DMS 273 (cell line): ENCODE measurements at regions not wholly inside any gene's neighbourhood (a gene's known extent, or its start where the extent isn't known, plus 50 kb on each side); places are given as distances from the start of the nearest gene placed in this dataset.

Experiments
- DNase-seq: peaks from one replicate; lab custom pipeline; 2025; ENCODE audit not compliant: unreplicated experiment; lab: John Stamatoyannopoulos, UW

DNA sequence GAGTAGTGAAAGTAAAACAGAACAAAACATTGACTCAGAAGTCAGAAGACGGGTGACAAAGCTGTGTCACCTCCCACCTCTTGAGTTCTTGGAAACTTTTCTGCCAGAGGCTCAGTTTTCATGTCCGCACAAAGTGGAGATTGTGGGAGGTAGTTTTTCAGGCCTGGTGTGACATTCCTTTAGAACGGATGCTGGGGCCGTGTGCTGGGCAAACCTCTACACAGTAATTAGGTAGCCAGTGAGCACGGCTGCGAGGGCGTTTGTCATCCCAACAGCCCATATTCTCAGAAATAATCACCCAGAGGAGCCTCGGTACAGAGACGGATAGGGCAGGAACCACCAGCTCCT is 1054.4 kb downstream of the TBC1D22A start:
- DNase-seq = no peak

DNA sequence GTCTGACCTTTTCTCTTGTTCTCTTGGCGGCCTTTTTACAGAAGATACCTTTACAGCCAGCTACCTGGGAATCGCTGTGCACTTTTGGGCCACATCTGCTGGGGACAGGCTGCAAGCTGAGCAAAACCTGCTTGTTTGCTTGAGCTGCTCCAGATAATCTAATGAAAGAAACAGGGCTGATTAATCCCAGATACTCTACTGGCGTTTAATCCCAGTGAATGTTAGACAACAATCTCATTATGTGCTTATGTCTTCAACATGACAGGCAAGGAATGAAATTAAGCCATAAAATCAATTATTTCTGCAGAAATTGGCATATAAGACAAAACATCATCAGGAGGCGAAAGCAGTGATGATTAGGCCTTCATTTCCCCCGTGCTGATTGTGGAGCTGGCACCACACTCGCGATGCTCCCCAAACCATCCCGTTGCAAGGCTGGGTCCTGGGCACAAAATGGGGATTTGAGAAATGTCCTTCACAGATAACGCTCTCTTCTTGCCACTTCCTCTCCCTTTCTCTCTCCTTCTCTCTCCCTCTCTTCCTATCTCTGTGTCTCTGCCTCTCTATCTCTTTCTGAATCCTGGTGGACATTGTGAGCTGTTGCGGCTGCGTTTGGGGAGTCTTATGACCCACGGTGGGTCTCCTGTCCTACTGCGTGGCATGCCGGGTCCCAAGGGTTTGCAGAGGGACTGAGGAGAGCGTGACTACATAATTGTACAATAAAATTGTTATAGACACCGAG is 1053.8 kb downstream of the TBC1D22A start:
- no peak for DNase-seq

DNA sequence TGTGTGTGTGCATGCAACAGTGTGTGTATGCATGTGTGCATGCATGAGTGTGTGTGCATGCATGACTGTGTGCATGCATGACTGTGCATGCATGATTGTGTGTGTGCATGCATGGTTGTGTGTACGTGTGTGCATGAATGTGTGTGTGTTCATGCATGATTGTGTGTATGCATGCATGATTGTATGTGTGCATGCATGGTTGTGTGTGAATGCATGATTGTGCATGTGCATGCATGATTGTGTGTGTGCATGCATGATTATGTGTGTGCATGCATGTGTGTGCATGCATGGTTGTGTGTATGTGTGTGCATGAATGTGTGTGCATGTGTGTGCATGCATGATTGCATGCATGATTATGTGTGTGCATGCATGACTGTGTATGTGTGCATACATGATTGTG is 1052.0 kb downstream of the TBC1D22A start:
- DNase-seq = no peak

DNA sequence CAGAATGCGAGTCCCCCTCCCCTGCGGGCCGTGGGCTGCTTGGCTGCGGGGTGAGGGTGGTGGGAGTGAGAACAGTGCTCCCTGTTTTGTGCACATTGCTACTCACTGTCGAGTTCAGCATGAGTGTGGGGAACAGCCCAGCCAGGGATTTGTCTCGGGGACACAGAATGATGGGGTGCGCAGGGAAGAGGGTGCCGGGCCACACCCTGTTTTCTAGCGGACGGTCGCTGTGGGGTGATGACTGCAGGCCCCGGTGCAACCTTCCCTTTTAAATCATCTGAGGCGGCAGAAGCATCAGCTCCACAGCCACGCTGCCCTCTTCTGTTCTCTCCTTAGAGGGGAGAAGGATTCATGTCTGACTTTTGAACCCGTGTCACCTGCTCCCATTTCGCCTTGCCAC is 1051.2 kb downstream of the TBC1D22A start:
- no peak for DNase-seq

DNA sequence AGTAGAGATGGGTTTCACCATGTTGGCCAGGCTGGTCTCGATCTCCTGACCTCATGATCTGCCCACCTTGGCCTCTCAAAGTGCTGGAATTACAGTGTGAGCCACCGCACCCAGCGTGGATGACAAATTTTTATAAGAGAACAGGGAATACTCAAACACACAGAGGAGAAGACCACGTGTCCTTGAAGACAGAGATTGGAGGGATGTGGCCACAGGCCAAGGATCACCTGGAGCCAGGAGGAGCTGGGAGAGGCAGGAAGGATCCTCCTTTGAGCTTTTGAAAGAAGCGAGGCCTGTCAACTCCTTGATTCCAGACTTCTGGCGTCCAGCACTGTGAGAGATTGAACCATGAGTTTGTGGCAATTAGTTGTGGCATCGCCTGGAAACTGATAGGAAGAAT is 1049.5 kb downstream of the TBC1D22A start:
- DNase-seq = no peak

DNA sequence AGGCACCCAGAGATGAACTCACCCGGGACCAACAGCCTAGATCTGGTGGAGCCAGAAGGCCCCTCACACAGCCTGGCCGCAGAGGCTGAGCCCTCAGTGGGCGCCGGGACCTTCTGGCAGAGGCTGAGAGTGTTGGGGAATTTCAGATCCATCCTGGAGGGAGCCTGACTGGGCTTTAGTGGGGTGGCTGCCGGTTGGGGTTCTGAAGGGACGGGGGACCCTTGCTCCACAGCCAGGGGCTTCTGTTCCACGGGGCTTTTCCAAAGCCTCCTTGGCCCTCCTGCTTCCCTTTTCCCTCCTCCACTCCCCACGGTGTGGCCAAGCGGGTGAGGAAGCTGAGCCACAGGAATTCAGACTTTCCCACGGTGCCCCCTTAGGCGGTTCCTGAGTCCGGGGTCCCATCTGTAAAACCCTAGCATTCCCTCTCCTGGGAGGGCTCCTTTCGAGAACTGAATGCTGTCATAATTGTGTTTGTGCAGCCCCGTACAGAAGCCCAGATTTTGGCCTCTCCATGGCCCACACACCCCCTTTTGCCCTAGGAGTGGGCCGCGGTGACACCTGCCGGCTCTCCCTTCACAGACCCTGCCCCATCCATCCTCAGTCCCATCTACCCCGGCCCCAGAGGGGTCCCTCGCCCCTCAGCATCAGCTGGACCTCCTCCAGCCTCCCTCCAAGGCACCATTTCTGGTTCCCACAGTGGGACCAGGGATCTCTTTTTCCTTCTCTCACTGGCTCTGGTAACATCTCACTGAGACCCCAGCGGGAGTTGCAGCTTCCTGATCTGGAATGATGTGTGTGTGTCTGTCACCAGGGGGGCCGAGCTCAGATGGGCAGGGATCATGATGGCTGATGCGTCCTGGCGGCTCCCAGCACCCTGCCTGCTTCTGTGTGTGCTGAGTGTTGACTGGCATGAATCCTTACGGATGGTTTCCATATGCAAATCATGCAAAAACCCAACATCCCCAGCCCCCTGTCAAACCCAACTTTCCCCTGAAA is 1048.4 kb downstream of the TBC1D22A start:
- no peak for DNase-seq

DNA sequence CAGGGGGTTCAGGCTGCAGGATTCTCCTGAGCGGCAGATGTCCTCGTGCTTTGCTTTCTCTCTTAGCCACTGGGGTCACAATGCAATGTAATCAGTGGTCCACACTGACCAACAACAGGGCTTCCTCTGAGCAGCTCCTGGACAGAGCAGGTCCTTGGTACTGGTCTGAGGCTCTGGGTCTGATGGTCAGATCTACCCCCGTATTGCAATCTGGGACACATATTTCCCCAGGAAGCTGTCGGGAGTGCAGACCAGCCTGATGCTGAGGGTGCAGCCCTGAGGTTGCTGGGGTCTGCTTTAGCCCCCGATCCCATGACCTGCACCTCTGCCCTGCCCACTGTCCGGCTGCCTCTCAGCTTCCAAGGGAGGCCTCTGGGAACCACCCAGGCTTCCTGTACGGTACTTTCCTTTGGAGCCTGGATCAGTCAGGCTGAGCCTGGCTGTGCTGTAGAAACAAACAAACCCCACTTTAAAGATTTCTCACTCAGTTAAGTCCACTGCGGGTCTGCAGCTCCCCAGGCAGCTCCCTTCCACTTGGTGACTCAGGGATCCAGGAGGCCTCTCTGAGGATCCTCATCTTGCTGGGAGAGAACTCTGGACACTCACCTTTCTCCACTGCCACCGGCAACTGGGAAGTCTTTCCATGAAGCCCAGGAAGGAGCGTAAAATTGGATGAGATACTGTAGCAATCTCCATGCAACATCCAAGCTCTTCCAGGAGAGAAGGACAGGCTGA is 1046.6 kb downstream of the TBC1D22A start:
- DNase-seq = no peak

DNA sequence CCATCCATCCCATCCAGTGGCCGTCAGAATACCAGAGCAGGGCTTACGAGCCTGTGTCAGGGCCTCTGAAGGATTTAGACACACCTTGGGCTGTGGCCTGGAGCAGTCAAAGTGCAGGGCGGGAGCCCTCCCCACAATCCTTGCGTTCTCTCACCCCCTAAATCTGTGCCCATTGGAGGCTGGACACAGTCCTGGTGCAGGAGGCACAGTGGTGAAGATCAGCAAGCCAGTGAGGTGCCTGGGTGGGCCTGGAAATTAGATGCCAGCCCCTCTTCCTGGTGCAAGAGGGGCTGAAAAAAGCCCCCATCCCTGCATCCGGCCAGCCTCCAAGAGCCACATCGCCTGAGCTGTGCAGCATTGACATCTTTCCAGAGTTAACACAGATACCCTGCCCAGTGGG is 1045.8 kb downstream of the TBC1D22A start:
- no peak for DNase-seq

DNA sequence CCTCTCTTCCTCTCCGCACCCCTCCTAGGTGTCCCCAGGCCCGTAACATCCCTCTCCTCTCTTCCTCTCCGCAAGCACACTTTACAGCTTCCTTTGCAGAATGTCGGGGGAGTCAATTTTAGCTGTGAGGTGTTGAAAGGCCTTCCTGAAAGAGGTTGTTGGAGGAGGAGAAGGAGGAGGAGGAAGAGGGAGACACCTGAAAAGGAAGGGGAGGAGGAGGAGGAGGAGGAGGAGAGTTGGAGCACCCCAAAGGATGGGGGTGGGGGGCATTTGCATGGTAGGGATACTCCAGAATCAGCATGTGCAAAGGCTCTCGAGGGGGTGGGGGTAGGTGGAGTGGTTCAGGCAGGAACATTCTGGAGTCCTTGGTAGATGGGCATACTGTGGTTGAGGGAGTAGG is 1045.1 kb downstream of the TBC1D22A start:
- DNase-seq = no peak

DNA sequence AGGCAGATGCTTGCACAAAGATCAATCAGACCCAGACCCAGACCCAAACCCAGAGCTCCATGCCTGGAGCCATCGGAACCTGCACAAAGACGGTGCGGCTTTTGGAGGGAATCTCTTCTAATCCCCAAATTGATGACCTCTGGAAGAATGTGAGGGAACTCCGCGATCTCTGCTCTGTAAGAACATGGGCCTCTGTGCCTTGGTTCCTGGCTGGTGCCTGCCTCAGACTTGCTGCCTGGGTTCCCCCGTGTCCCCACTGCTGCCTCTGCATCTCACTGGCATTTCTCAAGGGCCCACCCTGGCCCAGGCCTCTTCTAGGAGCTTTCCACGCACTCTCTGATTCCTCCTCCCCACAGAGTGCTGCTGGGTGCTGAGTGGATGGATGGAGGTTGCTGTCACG is 1044.4 kb downstream of the TBC1D22A start:
- no peak for DNase-seq

DNA sequence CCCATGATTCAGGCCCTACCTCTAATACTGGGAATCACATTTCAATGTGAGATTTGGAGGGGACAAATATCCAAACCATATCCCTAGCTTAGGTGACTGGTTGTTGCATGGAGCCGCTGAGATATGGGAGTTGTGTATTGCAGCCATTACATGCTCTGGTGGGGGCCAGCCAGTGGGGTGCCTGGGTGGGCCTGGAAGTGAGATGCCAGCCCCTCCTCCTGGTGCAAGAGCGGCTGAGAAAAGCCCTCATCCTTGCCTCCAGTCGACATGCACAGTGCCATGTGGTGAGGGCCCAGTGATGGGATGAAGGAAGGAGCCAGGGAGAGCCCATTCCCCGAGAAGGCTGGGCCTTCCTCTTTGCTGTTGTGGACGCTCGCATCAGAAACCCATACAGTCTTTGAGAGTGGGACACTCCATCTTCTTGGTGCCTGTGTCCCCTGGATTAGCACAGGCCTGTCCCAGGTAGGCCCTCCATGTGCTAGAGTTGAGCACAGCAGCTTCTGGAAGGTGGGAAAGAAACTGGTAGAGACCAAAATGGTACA is 1043.0 kb downstream of the TBC1D22A start:
- DNase-seq = no peak

DNA sequence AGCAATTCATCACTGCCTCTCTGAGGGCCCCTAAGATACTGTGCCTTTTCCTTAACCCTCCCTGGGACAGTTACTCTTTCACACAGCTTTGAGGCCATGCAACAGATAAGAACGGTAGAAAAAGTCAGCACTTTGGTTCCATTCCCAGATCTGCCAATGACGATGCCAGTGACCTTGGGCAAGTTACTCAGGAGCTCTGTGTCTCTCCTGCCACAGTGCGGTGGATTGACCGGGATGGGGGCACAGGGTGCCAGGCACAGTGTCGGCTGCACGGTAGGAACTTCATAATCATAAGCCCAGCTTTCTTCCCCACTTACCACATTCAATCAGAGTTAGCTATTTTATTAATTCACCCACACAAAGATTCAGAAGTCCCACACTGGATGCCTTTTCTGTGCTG is 1041.8 kb downstream of the TBC1D22A start:
- DNase-seq = no peak

DNA sequence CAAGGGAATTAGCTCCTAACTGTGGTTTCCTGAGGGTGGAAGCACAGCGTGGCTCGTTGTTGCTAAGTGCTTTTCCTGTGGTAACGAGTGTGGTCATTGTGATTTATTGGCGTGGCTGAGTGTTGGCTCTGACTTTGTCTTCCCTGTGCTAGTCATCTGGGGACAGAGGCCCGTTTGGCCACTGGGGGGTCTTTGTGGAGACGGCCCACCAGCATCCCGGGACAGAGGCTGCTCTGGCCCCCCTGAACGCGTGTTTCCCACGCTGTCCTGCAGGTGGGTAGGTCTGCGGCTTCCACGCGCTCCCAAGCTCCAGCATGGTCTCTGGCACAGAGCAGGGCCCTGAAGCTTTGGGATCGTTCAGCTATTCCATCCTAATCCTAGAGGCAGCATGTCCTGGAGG is 1040.0 kb downstream of the TBC1D22A start:
- DNase-seq = no peak

DNA sequence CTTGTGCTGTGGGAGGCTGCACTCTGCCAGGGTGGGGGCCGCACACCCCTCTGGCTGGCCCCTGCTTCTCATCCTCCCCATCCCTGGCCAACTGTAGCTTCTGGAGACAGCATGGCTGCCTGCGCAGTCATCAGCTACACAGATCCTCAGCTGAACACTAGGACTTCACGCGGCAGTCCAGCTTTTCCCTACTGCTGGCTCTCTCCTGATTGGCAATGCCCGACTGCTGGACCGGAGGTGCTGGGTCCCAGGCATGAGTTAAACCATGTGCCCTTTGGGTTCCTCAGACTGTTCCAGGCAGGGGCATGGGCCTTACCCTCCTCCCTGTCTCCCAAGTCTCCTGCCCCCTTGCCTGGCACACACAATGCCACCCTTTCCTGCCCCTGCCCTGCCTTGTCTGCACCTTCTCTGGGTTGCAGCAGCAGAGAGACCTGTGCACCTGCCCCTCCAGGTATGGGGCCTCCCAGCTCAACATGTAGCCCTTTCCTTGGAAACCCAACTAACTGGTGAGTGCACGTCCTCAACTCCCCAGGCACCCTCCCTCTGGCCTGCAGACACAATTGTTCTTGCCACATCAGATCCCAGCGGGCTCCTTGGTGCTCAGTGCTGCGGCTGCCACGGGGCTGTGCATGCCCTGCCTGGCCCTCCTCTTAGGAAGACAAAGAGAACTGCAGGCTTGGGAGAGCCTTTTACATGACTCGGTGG is 1039.2 kb downstream of the TBC1D22A start:
- DNase-seq = no peak

DNA sequence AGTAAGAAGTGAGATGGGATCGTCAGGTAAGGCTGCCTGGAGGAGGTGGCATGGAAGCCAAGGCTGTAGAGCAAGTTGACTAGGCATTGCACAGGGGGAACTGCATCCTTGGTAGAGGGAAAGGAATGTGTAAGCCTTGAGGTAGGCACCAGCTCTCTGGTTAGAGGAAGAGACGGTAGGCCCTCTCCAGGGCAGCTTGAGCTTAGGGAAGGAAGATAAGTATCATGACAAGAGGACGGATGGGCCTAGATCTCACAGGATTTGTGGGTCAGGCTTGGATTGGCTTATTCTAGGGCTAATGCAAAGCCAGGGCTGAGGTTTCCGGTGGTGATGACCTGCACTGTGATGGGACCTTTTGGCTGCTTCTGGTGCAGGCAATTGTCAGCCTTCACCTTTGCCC is 1035.8 kb downstream of the TBC1D22A start:
- DNase-seq = no peak

DNA sequence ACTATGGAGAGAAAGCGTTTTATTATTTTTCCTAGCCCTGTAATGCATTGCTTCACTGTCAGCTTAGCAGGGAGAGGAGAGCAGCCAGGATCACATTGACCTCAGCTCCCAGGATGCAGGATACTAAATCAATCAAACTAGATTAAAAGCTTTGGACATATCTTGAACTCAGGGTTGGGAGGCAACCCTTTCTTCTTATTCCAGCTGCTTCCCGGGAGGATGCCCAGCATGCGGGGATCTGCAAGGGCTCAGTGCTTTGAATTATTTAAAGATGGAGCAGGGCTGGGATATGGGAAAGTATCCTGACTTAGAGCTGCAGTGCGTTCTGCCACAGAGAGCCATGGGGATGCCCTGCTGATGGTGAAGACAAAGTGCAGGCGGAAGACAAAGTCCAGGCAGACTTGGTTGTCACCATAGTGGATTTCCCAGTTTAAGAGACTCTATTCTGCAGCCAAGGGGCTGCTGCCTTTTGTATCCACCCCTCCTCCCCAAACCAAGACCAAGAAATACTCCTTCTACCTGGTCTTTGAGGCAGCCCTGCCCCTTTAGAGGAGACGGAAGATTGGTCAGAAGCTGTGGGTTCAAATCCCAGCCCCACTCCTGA is 1035.0 kb downstream of the TBC1D22A start:
- no peak for DNase-seq

DNA sequence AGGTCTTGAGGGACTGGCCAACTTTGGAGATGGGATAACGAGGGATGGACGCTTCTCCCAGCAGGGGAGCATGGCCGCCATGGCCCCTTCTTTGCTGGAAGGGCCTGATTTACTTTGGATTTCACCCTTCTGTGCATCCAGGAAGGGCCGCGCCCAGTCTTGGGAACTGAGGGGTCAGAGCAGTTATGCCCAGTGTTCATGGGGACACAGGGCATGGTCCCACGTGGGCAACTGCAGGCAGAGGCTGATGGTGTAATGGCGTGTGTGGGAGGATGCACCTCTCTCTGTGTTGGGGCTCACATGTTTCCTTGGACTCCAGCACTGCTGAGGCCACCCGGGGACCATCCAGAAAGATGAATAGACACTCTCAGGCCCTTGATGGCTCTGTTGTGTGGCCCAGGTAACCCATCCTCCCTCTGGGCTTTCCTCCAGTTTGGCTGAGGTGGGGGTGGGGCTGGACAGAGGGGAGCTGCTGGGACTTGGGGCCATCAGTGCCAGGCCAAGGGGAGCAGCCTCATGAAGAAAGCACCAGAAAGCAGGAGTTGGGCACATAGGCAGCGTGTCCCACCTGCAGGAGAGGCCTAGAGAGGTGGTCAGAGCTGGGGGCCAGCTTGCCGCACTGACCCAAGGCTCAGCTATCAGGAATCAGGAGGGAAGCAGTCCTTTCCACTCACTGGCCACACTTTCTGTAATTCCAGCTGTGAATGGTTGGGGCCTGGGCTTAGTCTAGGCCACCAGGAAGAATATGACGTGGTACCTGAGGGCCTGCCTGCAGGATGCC is 1033.9 kb downstream of the TBC1D22A start:
- no peak for DNase-seq

DNA sequence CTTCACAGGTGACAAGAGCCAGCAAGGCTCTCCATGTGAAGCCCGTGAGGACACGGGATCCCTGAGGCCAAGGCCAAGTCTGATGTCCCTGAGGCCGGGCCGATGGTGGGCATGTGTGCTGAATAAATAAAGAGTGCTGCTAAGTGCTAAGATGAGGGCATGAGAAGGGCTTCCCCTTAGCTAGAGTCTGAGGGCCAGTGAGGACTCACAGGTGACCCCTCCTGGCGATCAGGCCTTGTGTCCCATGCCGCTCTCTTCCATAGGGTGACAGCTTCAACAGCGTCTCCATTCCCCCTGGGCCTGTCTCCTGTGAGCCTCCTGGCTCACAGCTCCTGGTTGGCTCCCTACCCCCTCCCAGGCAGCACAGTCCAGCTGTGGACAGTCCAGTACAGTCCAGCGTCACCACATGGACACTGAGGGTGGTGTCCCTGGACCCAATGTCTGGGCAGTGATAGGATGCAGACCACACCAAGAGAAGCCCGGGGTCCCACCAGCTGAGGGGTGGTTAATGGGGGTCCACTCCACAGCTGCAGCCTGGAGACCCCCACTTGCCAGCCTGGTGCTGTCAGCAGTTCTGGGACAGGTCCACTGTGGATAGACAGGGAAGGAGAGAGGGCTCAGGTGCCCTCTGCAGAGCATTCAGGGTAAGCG is 1033.2 kb downstream of the TBC1D22A start:
- DNase-seq = no peak

DNA sequence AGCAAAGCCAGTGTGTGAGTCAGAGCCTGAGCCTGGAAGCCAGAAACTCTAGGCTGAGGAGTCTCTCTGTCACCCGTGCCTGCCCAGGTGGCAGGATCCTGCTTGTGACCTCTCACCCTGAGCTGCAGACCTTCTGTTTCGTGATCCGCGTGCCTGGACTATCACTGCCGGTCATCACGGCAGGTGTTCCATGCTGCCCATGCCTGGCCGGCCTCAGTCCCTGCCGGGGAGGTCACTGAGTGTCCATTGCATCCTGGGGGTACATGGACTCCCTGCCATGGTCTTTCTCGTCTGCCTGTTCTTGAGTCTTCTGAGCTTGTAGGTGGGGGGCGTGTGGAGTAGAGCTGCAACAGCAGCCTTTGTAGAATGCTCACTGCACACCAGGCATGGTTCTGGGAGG is 1032.4 kb downstream of the TBC1D22A start:
- no peak for DNase-seq
